HG02588 (cell line): ENCODE measurements at regions not wholly inside any gene's neighbourhood (a gene's known extent, or its start where the extent isn't known, plus 50 kb on each side); places are given as distances from the start of the nearest gene placed in this dataset.

ENCODE experiments used
- ATAC-seq: cut with Tn5 transposase; IDR thresholded peaks from one replicate; pipeline ENCODE4 v1.9.1; 2021; ENCODE audit warnings: mild to moderate bottlenecking, moderate library complexity; ENCODE audit not compliant: unreplicated experiment

- no peak for ATAC-seq
Observed at GRCh38 chr1:229075716-229076115, 195.2 kb upstream of the RAB4A start.

GRCh38 chr1:229076195-229076594, 194.7 kb upstream of the RAB4A start:
- no peak for ATAC-seq

GRCh38 chr1:229079016-229079595, 191.8 kb upstream of the RAB4A start:
- no peak for ATAC-seq

GRCh38 chr1:229080361-229080760, 190.6 kb upstream of the RAB4A start:
- no peak for ATAC-seq

GRCh38 chr1:229085291-229085690, 185.6 kb upstream of the RAB4A start:
- no peak for ATAC-seq

GRCh38 chr1:229086091-229086490, 184.8 kb upstream of the RAB4A start:
- no peak for ATAC-seq

GRCh38 chr1:229086686-229087085, 184.2 kb upstream of the RAB4A start:
- no peak for ATAC-seq

- ATAC-seq, result no peak
Observed at GRCh38 chr1:229087339-229087738, 183.6 kb upstream of the RAB4A start.

- ATAC-seq, result no peak
Observed at GRCh38 chr1:229087906-229088305, 183.0 kb upstream of the RAB4A start.

- no peak for ATAC-seq
Observed at GRCh38 chr1:229088711-229089110, 182.2 kb upstream of the RAB4A start.

GRCh38 chr1:229089586-229090208, 181.2 kb upstream of the RAB4A start:
- ATAC-seq, result no peak

- ATAC-seq, result no peak
Observed at GRCh38 chr1:229091721-229092136, 179.2 kb upstream of the RAB4A start.

- no peak for ATAC-seq
Observed at GRCh38 chr1:229092377-229093237, 178.3 kb upstream of the RAB4A start.

GRCh38 chr1:229093238-229093540, 177.7 kb upstream of the RAB4A start:
- ATAC-seq, result no peak

GRCh38 chr1:229093609-229094336, 177.1 kb upstream of the RAB4A start:
- no peak for ATAC-seq

- ATAC-seq, result no peak
Observed at GRCh38 chr1:229094476-229095311, 176.2 kb upstream of the RAB4A start.

- ATAC-seq, result no peak
Observed at GRCh38 chr1:229095325-229095724, 175.6 kb upstream of the RAB4A start.

GRCh38 chr1:229097356-229097755, 173.6 kb upstream of the RAB4A start:
- no peak for ATAC-seq

- ATAC-seq, result no peak
Observed at GRCh38 chr1:229098361-229098760, 172.6 kb upstream of the RAB4A start.

GRCh38 chr1:229098903-229099578, 171.9 kb upstream of the RAB4A start:
- no peak for ATAC-seq
